ENCODE measurements at regions not wholly inside any gene's neighbourhood (a gene's known extent, or its start where the extent isn't known, plus 50 kb on each side); places are given as distances from the start of the nearest gene placed in this dataset.

GRCh38 chr5:90307782-90308181 is 101.8 kb downstream of the CETN3 start:
- no peak for ATAC-seq (ENCODE audit: low read depth)
- BruUV-seq (replicated peaks): no TSS peak
- intact Hi-C loops (cut with micrococcal nuclease): no loop called here

More at GRCh38 chr5:90307782-90308181, 101.8 kb downstream of the CETN3 start:
- CTCF ChIA-PET: no interaction called here
- Histone ChIP-seq H2BK5ac (ENCODE audit: low read depth, low read length, poor library complexity, severe bottlenecking) (no peak overlapping the region), H3K27ac (ENCODE audit: insufficient read depth, low read length) (no peak overlapping the region), H2AFZ (replicated peaks; ENCODE audit: low read length, poor library complexity) (no peak overlapping the region), H3K27me3 (ENCODE audit: control insufficient read depth, insufficient read depth, low read length) (no peaks in the 10 kb centered on the region), H3K56ac (ENCODE audit: extremely low read depth, insufficient read depth, low read length) (no peak overlapping the region), H4K5ac (ENCODE audit: low read depth, low read length) (no peak overlapping the region), H3K4me2 (ENCODE audit: low read depth, low read length) (no peak overlapping the region), H2AK5ac (ENCODE audit: low read depth, low read length) (no peak overlapping the region), H4K8ac (ENCODE audit: low read depth in 2 of 2, low read length in 2 of 2) (no peak overlapping the region), H3K9me3 (ENCODE audit: control insufficient read depth, insufficient read depth, low read length) (no peaks in the 10 kb centered on the region), H3K36me3 (ENCODE audit: control insufficient read depth, insufficient read depth, low read length) (no peaks in the 10 kb centered on the region), H3K4me3 (ENCODE audit: insufficient read depth, low read depth, low read length) (no peak overlapping the region), H2BK120ac (ENCODE audit: low read depth, low read length) (no peak overlapping the region), H2BK15ac (ENCODE audit: low read depth, low read length) (no peak overlapping the region), H3K4me1 (ENCODE audit: control insufficient read depth, insufficient read depth, low read length) (no peaks in the 10 kb centered on the region), H3K18ac (ENCODE audit: low read depth, low read length) (no peak overlapping the region), H2AK9ac (replicated peaks; ENCODE audit: low read depth, low read length, poor library complexity) (no peak overlapping the region), H3K9me1 (ENCODE audit: insufficient read depth, low read length) (no peaks in the 10 kb centered on the region), H4K91ac (ENCODE audit: insufficient read depth, low read depth, low read length) (no peak overlapping the region), H2BK20ac (ENCODE audit: low read depth, low read length) (no peak overlapping the region), H3K4ac (ENCODE audit: low read depth, low read length) (no peak overlapping the region), H3K79me1 (ENCODE audit: low read depth in 1 of 2, low read length in 2 of 2) (no peaks in the 10 kb centered on the region), H3K23ac (ENCODE audit: low read depth, low read length) (no peak overlapping the region), H4K20me1 (ENCODE audit: insufficient read depth, low read length) (no peaks in the 10 kb centered on the region), H3K14ac (replicated peaks; ENCODE audit: low read depth, low read length) (no peak overlapping the region), H3K9ac (ENCODE audit: low read depth, low read length) (no peak overlapping the region)
- no peak for TF ChIP-seq CEBPB (IDR thresholded peaks at IDR 0.05; ENCODE audit: low read depth, low read length)
- no peak for DNase-seq
- in situ Hi-C loops (cut with MboI; ENCODE audit: low sequenced_read_pairs): no loop called here
- WGBS, 2 experiments (ENCODE audit: extremely low coverage in 2 of 2, insufficient read length in 1 of 2): no CpG with 5 or more reads among the region's 1 CpG
- POLR2A ChIA-PET (ENCODE audit: unreplicated experiment): no interaction called here
- dilution Hi-C loops (cut with HindIII; ENCODE audit: low sequenced_read_pairs, unreplicated experiment): no loop called here
